ENCODE measurements at regions not wholly inside any gene's neighbourhood (a gene's known extent, or its start where the extent isn't known, plus 50 kb on each side); places are given as distances from the start of the nearest gene placed in this dataset.
"Not testable (repeated sequence)": the region's sequence is repeated elsewhere in the genome, so short reads cannot be mapped to it uniquely, and the experiment has no call there.

DNA sequence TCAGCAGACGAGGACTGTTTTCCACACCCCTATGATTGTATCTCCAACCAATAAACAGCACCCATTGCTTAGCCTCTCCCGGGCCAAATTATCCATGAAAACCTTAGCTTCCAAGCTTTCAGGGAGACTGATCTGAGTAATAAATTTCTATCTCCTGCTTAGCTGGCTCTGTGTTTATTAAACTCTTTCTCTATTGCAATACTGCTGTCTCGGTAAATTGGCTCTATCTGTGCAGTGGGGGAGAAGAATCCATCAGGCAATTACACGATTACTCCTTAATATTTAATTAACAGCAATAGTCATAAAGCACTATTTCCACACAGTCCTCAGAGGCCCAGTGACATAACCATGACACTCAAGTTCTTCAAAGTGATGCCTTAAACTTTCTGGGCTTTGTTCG, 1122.8 kb downstream of the TYW1 start:
- DNase-seq: no peak

DNA sequence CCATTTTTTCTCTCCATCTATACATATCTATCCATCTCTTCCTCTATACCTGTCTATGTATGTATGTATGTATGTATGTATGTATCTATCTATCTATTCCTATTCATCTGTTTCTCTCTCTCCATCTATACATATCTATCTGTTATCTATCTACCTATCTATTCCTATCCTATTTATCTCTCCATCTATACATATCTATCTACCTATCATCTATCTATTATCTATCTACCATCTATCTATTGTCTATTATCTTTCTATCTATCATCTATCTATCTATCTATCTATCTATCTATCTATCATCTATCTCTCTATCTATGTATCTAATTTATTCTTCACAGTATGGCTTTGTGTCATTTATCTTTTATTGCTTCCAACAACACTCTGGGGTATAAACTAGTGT, 1124.4 kb downstream of the TYW1 start:
- DNase-seq: no peak

DNA sequence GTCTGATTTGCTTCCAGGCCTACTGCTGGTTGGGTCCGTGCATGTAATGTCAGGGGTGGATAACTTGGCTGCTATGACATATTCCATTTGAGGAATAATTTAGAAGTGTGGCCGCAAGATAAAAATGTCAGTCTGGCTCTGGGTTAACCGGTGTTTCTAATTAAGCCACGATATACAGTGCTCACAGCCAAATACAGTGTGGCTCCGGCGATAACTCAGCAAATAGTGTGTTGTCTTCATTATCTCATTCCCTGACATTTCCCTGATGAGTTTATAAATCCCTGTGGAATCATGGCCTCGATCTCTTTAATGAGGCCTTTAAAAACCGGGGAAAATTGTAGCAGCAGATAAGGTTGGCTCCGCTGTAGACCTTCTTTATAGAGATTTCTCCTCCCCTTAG, 1125.0 kb downstream of the TYW1 start:
- DNase-seq: no peak

DNA sequence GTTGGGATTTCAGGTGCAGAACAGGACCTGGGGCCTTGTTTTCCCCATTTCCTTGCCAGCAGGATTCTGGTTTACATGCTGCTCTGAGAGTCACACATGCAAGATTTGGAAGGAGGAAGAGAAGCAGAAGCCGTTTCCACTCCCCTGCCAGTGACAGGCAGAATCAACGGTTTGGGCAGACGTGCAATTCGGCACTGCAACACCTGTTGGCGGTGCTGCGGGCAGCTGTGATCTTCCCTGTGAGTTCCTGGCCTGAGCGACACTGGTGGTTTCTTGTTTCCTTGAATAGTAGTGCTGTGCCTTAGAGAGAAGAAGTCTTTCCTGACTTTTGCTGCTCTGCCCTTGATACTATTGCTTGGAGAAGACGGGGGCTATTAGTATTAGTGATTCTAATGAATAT, 1126.2 kb downstream of the TYW1 start:
- DNase-seq: no peak

DNA sequence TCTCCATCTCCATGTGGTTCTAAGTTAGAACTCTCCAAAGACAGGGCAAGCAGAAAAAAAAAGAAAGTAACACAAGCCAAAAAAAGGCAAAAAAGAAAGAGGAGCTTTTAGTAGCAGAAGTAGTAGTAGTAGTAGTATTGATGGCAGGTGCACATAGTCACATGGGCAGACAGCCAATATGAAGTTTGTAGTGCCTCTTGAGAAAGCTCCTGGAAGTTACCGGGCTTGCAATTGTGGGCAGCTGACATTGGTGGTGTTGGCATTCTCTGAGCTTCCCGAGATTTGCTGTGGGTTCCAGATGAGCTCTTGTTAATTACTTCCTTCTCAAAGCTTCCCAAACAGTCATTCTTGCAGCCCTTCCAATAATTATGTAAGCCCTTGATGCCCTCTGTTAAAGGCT, 1128.5 kb downstream of the TYW1 start:
- peak; percentile 24 for DNase-seq

DNA sequence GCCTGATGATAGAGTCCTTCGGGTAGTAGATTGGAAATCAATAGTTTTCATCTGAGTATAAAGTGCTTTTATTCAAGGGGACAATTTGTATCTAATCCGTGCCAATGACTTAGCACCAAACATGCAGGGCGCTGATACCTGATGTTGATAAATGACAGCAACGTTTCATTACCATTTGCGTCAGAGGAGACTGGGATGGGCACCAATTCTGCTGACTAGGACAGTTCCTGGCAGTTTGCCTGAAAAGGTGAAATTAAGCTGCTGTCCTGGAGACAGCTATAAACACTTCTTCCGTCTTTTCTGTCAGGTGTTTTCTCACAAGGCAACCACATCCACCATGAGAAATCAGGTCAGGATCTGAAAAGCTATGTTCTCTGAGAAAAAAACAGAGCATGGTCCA, 1136.4 kb downstream of the TYW1 start:
- DNase-seq: no peak

DNA sequence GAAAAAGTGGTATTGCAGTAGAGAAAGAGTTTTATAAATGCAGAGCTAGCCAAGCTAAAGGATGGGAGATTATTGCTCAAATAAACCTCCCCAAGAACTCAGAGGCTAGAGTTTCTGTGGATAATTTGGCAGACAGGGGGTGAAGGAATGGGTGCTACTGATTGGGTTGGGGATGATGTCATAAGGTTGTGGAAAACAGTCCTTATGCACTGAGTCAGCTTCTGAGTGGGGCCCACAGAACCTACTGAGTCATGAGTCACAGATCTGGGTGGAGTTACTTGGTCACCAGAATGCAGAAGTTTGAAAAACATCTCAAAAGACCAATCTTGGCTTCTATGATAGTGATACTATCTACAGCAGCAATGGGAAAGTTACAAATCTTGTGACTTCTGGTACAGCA, 1146.7 kb downstream of the TYW1 start:
- no peak for DNase-seq

DNA sequence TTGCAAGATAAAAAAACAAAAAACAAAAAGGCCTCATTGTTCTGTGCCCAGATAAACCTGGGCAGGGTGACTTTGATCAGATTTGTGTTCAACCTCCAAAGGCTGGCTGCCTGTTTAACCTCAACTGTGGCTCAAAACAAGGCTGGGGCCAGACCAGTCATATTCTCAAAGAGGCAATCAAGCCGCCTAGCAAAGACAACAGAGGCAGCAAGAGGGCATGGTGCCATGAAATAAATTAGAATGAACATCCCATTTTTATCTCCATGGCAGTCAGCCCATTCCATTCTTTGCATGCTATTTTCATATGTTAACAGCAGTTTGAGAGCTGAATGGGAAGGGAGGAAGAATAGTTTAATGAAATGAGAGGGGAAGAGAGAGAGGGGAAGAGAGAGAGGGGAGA, 1150.3 kb downstream of the TYW1 start:
- no peak for DNase-seq

DNA sequence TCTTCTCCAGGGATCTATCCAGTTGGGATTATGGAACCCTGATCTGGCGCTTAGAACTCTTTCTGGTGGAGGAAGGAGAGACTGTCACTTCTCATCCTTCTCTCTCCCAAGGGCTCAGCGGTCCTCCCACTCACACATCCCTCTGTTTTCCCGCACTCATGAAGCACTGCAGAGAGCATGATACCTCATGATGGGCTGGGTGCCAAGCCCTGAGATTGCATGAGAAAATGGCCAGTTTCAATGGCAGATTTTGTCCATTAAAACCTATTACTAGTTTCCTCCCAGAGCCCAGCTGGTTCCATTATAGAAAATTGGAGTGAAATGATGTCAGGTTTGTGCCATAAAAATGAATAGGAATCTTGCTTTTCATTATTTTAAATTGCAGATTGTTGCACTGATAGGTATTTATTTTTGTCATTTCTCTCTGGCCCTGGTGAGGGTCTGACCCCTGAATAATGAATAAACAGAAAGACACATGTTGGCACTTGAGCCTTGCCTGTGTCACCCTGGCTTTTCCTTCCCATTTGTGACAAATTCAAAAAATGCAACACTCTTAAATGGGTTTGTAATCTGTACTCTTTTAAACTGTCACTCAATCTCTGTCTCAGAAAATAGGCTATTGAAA, 1151.1 kb downstream of the TYW1 start:
- DNase-seq: no peak

DNA sequence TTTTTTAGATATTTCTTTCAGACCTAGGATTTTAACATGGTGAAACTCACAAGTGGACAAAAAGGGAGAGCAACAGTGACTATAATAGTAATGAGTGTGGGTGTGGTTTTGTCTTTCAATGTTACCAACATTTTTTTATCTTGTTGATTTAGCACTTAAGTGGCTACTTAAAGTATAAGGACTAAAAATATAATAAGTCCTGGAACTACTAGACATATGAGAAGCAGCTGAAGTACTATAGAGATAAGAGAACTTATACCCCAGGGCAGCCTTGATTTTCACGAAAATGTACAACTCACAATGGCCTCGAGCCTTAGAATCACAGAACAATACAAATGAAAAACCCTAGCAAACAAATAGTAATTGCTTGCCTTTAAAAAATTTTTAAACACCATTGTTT, 1151.8 kb downstream of the TYW1 start:
- DNase-seq: no peak

DNA sequence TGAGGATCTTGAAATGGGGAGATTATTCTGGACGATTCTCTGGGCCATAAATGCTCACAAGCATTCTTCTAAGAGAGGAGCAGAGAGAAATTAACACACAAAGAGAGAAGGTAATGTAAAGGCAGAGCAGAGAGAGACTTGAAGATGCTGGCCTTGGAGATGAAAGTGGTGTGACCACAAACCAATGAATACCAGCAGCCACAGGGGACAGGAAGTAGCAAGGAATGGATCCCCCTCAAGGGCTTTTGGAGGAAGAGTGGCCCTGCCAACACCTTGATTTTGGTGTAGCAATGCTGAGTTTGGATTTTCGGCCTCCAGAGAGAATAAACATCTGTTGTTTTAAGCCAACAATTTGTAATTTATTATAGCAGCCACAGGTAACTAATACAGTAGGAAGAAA, 1155.6 kb downstream of the TYW1 start:
- no peak for DNase-seq

DNA sequence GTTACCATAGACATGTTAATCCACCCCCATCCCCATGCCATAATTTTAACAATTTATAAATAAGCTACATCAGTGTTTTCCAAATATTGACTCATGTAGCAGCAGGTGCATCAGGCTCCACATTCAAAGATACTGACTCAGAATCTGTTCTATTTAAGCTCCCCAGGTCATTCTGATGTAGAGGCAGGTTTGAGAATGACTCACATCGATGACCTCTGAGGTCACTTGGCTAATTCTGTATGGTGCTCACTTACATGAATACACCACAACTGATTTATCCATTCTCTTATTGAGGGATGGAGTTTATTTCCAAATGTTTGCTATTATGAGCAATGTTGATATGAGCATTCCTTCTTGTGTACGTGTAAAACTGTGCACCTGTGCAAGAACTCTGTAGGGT, 1159.0 kb downstream of the TYW1 start:
- no peak for DNase-seq

DNA sequence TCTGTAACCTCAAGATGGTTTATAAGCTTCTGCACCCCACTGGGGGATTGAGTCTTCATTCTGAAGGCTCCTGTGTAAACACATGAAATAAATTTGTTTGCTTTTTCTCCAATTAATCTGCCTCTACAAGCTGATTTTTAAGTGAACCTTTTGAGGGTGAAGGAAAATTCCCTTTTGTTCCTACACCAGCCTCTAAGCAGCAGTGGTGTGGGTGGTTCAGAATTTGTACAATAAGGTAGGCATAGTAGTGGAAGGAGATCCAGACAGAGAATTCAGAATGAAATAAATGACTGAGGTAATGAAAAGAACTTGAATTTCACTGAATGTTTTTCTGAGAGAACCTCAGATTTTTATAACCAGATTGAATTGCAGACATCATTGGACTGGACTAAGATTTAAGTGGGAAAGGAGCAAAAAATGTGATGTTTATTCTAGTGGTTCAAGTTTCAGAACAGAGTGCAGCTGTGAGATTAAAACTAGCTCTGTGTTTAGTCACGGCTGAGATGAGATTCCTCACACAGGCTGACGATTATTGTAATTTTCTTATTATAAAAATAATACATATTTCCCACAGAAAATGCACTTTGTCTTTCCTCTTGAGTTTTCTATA, 1162.2 kb downstream of the TYW1 start:
- no peak for DNase-seq

DNA sequence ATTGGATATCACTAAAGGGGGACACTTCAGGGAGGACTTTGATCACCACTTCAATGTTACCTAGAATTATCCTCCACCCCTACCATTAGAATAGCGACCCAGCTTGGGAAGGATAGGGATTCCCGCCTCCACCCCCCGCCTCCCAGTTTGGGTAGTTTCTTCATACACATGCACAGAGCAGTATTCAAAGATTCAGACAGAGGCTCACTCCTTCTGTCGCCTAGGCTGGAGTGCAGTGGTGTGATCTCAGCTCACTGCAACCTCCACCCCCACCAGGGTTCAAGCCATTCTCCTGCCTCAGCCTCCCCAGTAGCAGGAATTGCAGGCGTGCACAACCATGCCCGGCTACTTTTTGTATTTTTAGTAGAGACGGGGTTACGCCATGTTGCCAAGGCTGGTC, 1166.1 kb downstream of the TYW1 start:
- DNase-seq: no peak

DNA sequence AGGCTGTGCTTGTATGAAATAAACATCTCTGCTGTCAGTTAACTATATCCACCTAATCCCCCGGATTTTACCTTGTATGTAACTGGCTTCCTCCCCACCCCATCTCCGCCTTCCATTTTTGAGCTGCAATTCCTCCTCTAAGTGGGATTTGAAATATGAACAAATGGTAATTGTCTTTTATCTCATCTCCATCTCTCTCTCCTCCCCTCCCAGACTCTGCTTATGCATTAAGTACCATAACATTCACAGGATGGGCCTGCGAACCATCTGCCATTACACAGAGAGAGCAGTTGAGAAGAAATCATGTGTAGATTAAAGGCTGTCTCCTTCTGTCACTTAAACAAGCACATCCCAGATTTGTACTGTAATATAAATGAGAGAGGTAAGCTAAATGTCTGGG, 1169.9 kb downstream of the TYW1 start:
- DNase-seq: no peak

DNA sequence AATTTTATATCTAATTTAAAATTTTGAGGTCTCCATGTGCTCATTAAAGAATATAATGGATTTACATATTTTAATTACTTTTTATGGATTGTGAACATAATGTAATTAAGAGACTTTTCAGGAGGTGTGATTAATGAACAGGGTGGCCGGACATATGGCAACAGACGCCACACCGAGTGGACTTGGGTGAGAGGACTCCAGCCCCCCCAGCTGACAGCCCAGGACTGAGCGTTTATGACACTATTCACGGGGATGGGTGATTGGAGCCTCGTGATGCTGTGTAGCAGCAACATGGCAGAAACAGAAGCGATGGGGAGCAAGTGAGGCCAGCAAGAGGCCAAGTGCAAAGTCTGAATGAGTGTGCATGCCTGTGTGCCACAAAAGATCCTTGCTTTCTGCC, 1176.9 kb downstream of the TYW1 start:
- no peak for DNase-seq

DNA sequence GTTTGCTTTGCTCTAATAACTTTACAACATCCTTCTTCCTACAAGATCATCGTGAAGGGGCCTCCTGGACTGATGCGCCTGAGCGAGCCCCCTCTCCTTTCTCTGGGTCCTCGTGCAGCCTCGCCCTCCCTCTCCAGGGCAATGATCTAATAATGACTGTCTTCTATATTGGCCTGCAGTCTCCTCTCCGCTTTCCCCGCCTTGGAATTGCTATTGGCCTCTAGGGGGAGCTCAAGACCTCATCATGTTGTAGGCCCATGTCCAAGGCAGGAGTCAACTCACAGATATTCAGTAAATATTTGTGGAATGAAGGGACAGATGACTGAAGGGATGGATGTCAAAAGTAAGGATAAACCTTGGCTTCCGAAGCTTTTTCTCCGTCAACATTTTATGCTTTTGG, 1180.3 kb downstream of the TYW1 start:
- DNase-seq: peak; percentile 3

DNA sequence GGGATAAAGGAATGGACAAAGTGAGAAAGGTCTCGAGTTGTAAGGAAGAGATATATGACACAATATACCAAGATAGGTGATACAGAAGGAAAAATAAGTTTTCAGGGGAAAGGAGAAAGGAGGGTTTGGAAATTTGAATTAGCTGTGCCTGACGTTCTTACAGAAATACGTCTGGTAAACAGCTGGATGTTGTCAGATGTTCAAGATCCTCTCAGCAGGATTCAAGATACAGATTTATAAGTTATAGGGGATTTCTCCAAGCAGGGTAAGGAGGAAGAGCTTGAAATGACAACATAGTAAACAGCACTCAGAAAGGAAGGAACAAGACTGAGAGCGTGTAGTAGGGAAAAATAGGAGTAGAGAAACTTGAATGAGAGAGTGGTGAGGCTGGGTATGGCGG, 1184.1 kb downstream of the TYW1 start:
- DNase-seq: no peak

DNA sequence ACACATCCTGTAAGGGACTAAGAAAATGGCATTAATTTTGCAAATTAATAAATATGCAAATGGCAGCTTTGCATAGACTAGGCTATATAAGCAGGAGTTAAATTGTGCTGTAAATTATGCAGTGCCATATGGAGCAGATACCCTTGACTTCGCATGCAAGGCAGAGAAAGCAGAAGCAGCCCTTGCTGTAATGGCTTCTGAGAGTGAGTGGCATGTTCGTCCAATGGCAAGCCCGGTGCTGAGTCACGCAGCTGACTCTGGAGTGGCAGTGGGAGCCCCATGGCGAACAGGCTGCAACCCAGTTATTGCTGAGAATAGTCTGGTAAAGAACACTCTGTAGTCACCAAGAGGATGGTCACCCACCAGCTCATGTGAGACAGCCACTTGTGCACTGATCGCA, 1186.5 kb downstream of the TYW1 start:
- DNase-seq: peak; percentile 31

DNA sequence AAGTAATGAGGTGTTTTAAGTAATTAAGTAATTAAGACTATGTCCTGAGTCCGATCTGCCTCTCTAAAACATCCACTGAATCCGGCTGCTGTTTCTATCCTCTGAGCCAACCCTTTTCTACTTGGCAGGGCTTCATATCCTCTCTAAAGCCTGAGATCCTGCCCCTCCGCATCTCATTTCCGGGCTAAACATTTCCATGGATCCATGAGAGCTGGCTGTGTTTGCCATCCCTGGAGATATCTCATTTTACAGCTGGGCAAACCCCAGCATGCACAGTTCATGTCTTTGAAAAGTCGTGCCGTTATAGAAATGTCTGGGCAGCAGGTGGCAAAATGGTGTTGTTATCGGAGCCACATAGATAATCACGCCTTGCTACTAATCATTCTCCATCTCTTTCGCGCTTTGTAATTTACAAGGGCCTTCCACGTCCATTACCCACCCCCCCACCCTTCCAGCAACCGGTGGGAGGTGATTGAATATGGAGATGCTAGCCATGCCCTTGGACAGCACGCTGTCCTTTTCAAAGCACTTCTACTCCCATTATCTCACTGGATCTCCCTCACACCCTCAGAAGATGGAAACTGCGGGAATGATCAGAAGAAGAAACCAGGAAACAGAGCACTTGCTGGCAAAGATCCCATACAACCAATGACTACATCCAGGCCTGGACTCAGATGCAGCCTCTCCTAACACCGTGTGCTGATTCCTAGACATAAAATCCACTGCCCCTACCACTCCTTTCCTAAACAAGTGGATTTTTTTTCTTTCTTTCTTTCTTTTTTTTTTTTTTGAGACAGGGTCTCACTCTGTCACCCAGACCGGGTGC, 1189.2 kb downstream of the TYW1 start:
- DNase-seq: peak; percentile 30

DNA sequence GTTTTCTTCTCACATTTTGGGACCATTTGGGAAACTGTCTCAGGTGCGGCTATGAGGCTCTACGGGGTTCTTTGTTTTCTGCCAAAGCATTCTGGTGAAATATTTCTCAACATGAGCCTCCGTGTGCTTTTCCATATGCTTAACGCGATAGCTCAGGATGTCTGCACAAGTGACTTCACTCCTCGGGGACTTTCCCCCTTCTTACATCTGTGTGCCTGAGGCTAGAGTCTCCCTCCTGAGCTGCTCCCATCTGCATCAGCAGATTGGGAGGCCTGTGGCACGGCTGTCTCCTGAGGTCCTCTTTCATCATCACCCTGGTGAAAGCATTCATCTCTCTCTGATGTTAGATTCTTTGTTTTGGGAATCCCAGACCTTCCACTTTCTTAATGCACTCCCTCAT, 1190.9 kb downstream of the TYW1 start:
- DNase-seq: no peak

DNA sequence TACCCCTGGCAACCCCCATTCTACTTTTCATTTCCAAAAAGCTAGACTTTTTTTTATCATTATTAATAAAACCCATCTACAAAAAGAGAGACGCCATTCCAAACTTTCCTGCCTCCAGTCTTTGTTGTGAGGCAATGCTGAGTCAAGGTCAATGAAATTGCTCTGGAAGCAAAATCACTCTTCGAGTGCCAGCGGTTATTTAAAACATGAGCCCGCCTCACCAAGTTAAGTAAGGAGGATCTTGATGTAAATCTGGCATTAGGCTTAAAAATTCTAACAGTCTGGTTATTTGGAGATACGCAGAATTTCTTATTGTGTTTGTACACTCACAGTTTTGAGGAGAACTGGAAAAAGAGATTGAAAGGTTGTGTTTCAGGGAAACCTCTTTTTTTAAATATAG, 1196.3 kb downstream of the TYW1 start:
- no peak for DNase-seq

DNA sequence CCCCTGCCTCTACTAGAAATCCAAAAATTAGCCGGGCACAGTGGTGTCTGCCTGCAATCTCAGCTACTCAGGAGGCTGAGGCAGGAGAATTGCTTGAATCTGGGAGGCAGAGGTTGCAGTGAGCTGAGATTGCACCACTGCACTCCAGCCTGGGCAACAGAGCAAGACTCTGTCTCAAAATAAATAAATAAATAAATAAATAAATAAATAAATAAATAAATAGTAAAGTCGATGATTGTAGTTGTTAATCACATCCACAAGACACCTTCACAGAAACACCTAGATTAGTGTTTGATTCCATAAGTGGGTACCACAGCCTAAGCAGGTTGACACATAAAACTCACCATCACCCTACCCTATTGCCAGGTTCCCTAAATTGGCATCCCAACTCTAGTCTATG, 1199.0 kb downstream of the TYW1 start:
- not testable (repeated sequence) for DNase-seq

DNA sequence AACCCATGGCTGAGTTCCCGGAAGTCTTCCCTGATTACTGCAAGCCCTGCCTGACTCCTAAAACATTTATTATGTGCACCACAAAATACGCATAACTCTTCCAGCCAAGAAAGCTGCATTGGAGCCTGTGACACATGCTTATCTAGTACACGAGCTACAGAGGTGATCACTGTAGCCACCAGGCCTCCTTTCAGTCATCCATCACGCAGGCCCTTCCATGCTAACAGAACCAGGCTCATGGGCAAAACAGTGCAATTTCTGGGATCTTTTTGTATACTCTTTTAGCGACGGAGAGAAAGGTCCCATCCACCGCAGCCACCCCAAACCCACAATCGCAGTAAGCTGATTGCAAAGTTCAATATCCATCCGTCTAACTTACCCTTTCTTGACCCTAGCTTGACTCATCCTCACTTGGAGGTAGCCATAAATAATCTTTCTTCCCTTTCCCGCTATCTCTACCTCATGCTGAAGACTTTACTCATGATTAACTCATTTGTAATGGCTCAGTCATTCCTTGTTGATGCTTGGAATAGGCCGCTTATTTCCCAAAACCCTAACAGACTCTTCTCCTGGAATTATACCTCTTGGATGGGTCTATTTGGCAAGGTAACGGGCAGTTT, 1203.5 kb downstream of the TYW1 start:
- DNase-seq: no peak
